HepG2 (cell line): ENCODE measurements at regions not wholly inside any gene's neighbourhood (a gene's known extent, or its start where the extent isn't known, plus 50 kb on each side); places are given as distances from the start of the nearest gene placed in this dataset.

Experiments used
- ATAC-seq: fragments of 200-7000 bp; cut with Tn5 transposase; 3 replicates; pipeline ENCODE4 v1.9.1; 2020; ENCODE audit warnings: mild to moderate bottlenecking, moderate library complexity
- BruUV-seq: library from RNA; stranded (reverse); fragments of 400-500 nt; replicated peaks from 2 replicates; lab custom pipeline; 2021; lab: Mats Ljungman, UMichigan
- CTCF ChIA-PET: fragments of 300-600 bp; formaldehyde crosslinking; extraction: SDS; loops from one replicate; lab custom pipeline; 2021; ENCODE audit warnings: low total read pairs, inconsistent platforms, low intra/inter-chr PET ratio; lab: Yijun Ruan, JAX
- POLR2A ChIA-PET: fragments of 350-600 bp; sonication (Branson Sonifier 250); formaldehyde crosslinking; loops from one replicate; lab custom pipeline; 2020; ENCODE audit warnings: antibody characterized with exemption, inconsistent platforms; lab: Yijun Ruan, JAX
- DNase-seq: peaks from one replicate; pipeline ENCODE4 v3.0.0-alpha.2; 2015; ENCODE audit warnings: low spot score
- FAIRE-seq: peaks from 3 replicates; lab custom pipeline; 2011; peaks lifted over from hg19 to GRCh38; lab: Jason Lieb, UNC
- H2AFZ ChIP-seq: one replicate; pipeline ENCODE4 v1.6.1; 2011; ENCODE audit warnings: low read length, inconsistent platforms
- H3K27ac ChIP-seq: fragments of 300-600 bp; 3 replicates; pipeline ENCODE4 v1.8.0; 2011; ENCODE audit warnings: mixed run types, mild to moderate bottlenecking, mixed read lengths, low read length, inconsistent platforms; ENCODE audit not compliant: insufficient read depth; ENCODE audit errors: extremely low read length
- H3K27me3 ChIP-seq, 2 experiments: fragments of 200-600 bp in 1 of 2; 2 replicates in 1 of 2; 3 replicates in 1 of 2; pipeline versions ENCODE4 v1.6.0 to v1.8.0; 2011; ENCODE audit warnings: low read length in 2 of 2, mild to moderate bottlenecking in 2 of 2, moderate library complexity in 2 of 2, inconsistent platforms in 1 of 2; ENCODE audit not compliant: insufficient read depth in 2 of 2, control insufficient read depth in 1 of 2
- H3K36me3 ChIP-seq, 2 experiments: fragments of 200-600 bp in 1 of 2; replicated peaks in 1 of 2; 2 replicates in 1 of 2; 3 replicates in 1 of 2; pipeline versions ENCODE4 v1.5.1 to v1.8.0; 2011; ENCODE audit warnings: low read length in 2 of 2, inconsistent platforms in 1 of 2; ENCODE audit not compliant: insufficient read depth in 2 of 2, control insufficient read depth in 1 of 2
- H3K4me1 ChIP-seq: 2 replicates; pipeline ENCODE4 v1.5.1; 2012; ENCODE audit warnings: low read length, inconsistent platforms; ENCODE audit not compliant: insufficient read depth
- H3K4me2 ChIP-seq: 2 replicates; pipeline ENCODE4 v1.6.0; 2011; ENCODE audit warnings: low read depth, low read length, inconsistent platforms
- H3K4me3 ChIP-seq, 3 experiments: fragments of 200-600 bp in 1 of 3; sonication (generic), shearing (Covaris generic) in 1 of 3; replicated peaks in 1 of 3; 2 replicates each; pipeline ENCODE4 v1.5.1; 2011 to 2016; ENCODE audit warnings: low read length in 3 of 3, inconsistent platforms in 2 of 3, low read depth in 2 of 3, mild to moderate bottlenecking in 2 of 3, control low read depth in 1 of 3, mixed read lengths in 1 of 3; ENCODE audit not compliant: insufficient read depth in 1 of 3
- H3K79me2 ChIP-seq: one replicate; pipeline ENCODE4 v1.6.1; 2011; ENCODE audit warnings: low read length, inconsistent platforms; ENCODE audit not compliant: insufficient read depth
- H3K9ac ChIP-seq: 2 replicates; pipeline ENCODE4 v1.6.0; 2011; ENCODE audit warnings: mild to moderate bottlenecking, low read depth, low read length, inconsistent platforms; ENCODE audit not compliant: insufficient read depth
- H3K9me3 ChIP-seq: 2 replicates; pipeline ENCODE4 v1.5.1; 2012; ENCODE audit warnings: mild to moderate bottlenecking, low read length
- H4K20me1 ChIP-seq: 2 replicates; pipeline ENCODE4 v1.6.0; 2011; ENCODE audit warnings: inconsistent platforms, mild to moderate bottlenecking, low read length, moderate library complexity; ENCODE audit not compliant: insufficient read depth
- ARID4A ChIP-seq: sonication (generic); formaldehyde crosslinking; IDR thresholded peaks from 2 replicates; pipeline ENCODE4 v1.5.0; 2020; ENCODE audit warnings: mild to moderate bottlenecking, missing genetic modification reagents, borderline replicate concordance
- ASH2L ChIP-seq: fragments of 300-600, 200-600 bp; sonication (generic); IDR thresholded peaks from 2 replicates; pipeline ENCODE4 v1.7.0; 2017; ENCODE audit warnings: low read depth, mild to moderate bottlenecking, moderate library complexity, mixed read lengths, low read length; ENCODE audit not compliant: insufficient read length
- CHCHD3 ChIP-seq: sonication (generic); formaldehyde crosslinking; IDR thresholded peaks from 2 replicates; pipeline ENCODE4 v1.8.0; 2022; ENCODE audit warnings: mild to moderate bottlenecking, missing genetic modification reagents, moderate library complexity
- ELF4 ChIP-seq: sonication (generic); formaldehyde crosslinking; IDR thresholded peaks from 2 replicates; pipeline ENCODE4 v1.5.0; 2020; ENCODE audit warnings: missing genetic modification reagents, mild to moderate bottlenecking, moderate library complexity, borderline replicate concordance
- GATA4 ChIP-seq: sonication (generic); IDR thresholded peaks from 2 replicates; pipeline ENCODE4 v1.6.1; 2016; ENCODE audit warnings: antibody characterized with exemption, low read depth, borderline replicate concordance
- HMG20B ChIP-seq: conservative IDR thresholded peaks from 2 replicates; pipeline ENCODE4 v1.6.1; 2016; ENCODE audit warnings: missing genetic modification reagents, missing compliant biosample characterization
- MTA1 ChIP-seq: sonication (generic); formaldehyde crosslinking; IDR thresholded peaks from 2 replicates; pipeline ENCODE4 v1.4.0; 2020; ENCODE audit warnings: missing genetic modification reagents, mild to moderate bottlenecking, borderline replicate concordance
- MXI1 ChIP-seq: IDR thresholded peaks from 3 replicates; pipeline ENCODE4 v1.6.1; 2012; ENCODE audit warnings: low read depth, low read length, inconsistent platforms, borderline replicate concordance
- TAF15 ChIP-seq: fragments of 200-400 bp; formaldehyde crosslinking; IDR thresholded peaks from one replicate; pipeline ENCODE4 v1.6.1; 2018; ENCODE audit warnings: mild to moderate bottlenecking, low read depth, low read length; ENCODE audit not compliant: poor library complexity, severe bottlenecking
- ZBTB10 ChIP-seq: sonication (generic); formaldehyde crosslinking; IDR thresholded peaks from 2 replicates; pipeline ENCODE4 v1.4.0; 2020; ENCODE audit warnings: missing genetic modification reagents, borderline replicate concordance
- ZFP36L2 ChIP-seq: sonication (generic); formaldehyde crosslinking; IDR thresholded peaks from 2 replicates; pipeline ENCODE4 v1.4.0; 2020; ENCODE audit warnings: missing genetic modification reagents
- ZNF431 ChIP-seq: sonication (generic); formaldehyde crosslinking; IDR thresholded peaks from 2 replicates; pipeline ENCODE4 v1.9.0; 2022; ENCODE audit warnings: missing genetic modification reagents, low read depth, mild to moderate bottlenecking, borderline replicate concordance
- ZNF773 ChIP-seq: sonication (generic); formaldehyde crosslinking; IDR thresholded peaks from 2 replicates; pipeline ENCODE4 v1.4.0; 2020; ENCODE audit warnings: missing genetic modification reagents, borderline replicate concordance
- in situ Hi-C: cut with HindIII; loops from 2 replicates; pipeline ENCODE4 v1.10.0; 2017; ENCODE audit warnings: low pct_unique_long_range_greater_than_20kb; ENCODE audit not compliant: extremely low pct_ligation_motif_present
- intact Hi-C: fragments of 100-400 bp; cut with micrococcal nuclease; formaldehyde crosslinking; loops from one replicate; pipeline ENCODE4 v1.10.0; 2022; ENCODE audit not compliant: unreplicated experiment
- TF ChIP-seq, protein P1 (sequence below): IDR thresholded peaks from 2 replicates; pipeline ENCODE4 v1.6.1; 2018; ENCODE audit warnings: missing genetic modification reagents
- TF ChIP-seq, protein P2 (sequence below): sonication (generic); formaldehyde crosslinking; IDR thresholded peaks from 2 replicates; pipeline ENCODE4 v1.8.0; 2023; ENCODE audit warnings: mild to moderate bottlenecking, missing genetic modification reagents

GRCh38 chr5:100311806-100312205 lies 223.4 kb upstream of the FAM174A start (continued):
- TF ChIP-seq ARID4A (CRISPR knock-in tag) (no peak), CHCHD3 (CRISPR knock-in tag) (no peak)

DNA sequence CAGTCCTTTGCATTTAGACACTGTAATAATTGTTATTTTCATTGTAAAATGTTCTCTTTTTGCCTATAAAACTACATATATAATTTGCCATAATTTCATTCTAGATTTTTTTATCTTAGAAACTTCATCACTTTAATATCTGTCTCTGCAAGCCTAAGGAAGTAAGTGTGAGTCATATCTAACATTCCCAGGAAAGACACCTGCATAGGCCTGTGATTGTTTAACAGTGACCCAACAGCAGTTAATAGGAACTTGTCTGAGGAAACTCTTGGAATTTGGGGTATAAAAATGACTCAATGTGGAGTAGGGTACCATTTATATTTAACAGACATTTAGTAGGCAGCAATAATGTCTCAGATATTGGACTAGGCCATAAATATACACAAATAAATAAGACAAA lies 229.2 kb upstream of the FAM174A start:
- ATAC-seq (no peak), DNase-seq (no peak), FAIRE-seq (no peak)
- H3K4me1 ChIP-seq: no peaks in the 10 kb centered on the region
- no peak overlapping the region for H2AFZ ChIP-seq
- BruUV-seq: no TSS peak
- H3K4me2 ChIP-seq: no peak overlapping the region
- in situ Hi-C loops: no loop called here
- CTCF ChIA-PET: no interaction called here
- no peak overlapping the region for H3K4me3 ChIP-seq
- H3K9ac ChIP-seq: no peak overlapping the region
- no peaks in the 10 kb centered on the region for H3K79me2 ChIP-seq
- no peaks in the 10 kb centered on the region for H3K27me3 ChIP-seq
- no peaks in the 10 kb centered on the region for H3K9me3 ChIP-seq
- no peaks in the 10 kb centered on the region for H3K36me3 ChIP-seq
- intact Hi-C loops: no loop called here
- H4K20me1 ChIP-seq: no peaks in the 10 kb centered on the region
- no peak overlapping the region for H3K27ac ChIP-seq
- POLR2A ChIA-PET: no interaction called here
- TF ChIP-seq GATA4 (no peak), MTA1 (no peak), ZNF773 (CRISPR knock-in tag) (no peak), ASH2L (no peak), ELF4 (no peak), ZNF431 (CRISPR knock-in tag) (no peak), HMG20B (CRISPR knock-in tag) (no peak), MXI1 (no peak), ZBTB10 (CRISPR knock-in tag) (no peak), TAF15 (no peak), ZFP36L2 (CRISPR knock-in tag) (no peak)
- TF ChIP-seq, protein P1, sequence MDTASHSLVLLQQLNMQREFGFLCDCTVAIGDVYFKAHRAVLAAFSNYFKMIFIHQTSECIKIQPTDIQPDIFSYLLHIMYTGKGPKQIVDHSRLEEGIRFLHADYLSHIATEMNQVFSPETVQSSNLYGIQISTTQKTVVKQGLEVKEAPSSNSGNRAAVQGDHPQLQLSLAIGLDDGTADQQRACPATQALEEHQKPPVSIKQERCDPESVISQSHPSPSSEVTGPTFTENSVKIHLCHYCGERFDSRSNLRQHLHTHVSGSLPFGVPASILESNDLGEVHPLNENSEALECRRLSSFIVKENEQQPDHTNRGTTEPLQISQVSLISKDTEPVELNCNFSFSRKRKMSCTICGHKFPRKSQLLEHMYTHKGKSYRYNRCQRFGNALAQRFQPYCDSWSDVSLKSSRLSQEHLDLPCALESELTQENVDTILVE (CRISPR knock-in tag): no peak
- TF ChIP-seq, protein P2, sequence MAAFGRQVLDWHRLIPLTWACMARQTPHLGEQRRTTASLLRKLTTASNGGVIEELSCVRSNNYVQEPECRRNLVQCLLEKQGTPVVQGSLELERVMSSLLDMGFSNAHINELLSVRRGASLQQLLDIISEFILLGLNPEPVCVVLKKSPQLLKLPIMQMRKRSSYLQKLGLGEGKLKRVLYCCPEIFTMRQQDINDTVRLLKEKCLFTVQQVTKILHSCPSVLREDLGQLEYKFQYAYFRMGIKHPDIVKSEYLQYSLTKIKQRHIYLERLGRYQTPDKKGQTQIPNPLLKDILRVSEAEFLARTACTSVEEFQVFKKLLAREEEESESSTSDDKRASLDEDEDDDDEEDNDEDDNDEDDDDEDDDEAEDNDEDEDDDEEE (CRISPR knock-in tag): no peak
